Heart right ventricle (tissue), 16 donors: ENCODE measurements at regions not wholly inside any gene's neighbourhood (a gene's known extent, or its start where the extent isn't known, plus 50 kb on each side); places are given as distances from the start of the nearest gene placed in this dataset.

Source experiments
- ATAC-seq, 8 donors: fragments of 200-7000 bp; cut with Tn5 transposase; one replicate each; pipeline ENCODE4 v1.9.1; 2020; ENCODE audit warnings: mild to moderate bottlenecking in 8 of 8, moderate library complexity in 8 of 8, moderate number of reproducible peaks in 1 of 8
- DNase-seq, 2 donors: peaks; one replicate each; pipeline ENCODE4 v3.0.0-alpha.2; 2020
- H3K27ac ChIP-seq, 10 donors: fragments of 200-600 bp; sonication (generic) in 2 of 10; one replicate each; pipeline versions ENCODE4 v1.5.0 to v1.8.0; 2020 to 2022; ENCODE audit warnings: mild to moderate bottlenecking in 3 of 10
- H3K27me3 ChIP-seq, 7 donors: fragments of 200-600 bp; one replicate each; pipeline ENCODE4 v1.8.0; 2021 to 2022; ENCODE audit warnings: mild to moderate bottlenecking in 2 of 7
- H3K36me3 ChIP-seq, 9 donors: fragments of 200-600 bp; sonication (generic) in 1 of 9; one replicate each; pipeline versions ENCODE4 v1.5.0 to v1.8.0; 2020 to 2022; ENCODE audit warnings: mild to moderate bottlenecking in 2 of 9
- H3K4me1 ChIP-seq, 9 donors: fragments of 200-600 bp; sonication (generic) in 1 of 9; one replicate each; pipeline versions ENCODE4 v1.5.0 to v1.8.0; 2020 to 2022; ENCODE audit warnings: mild to moderate bottlenecking in 4 of 9
- H3K4me3 ChIP-seq, 10 donors: fragments of 200-600 bp; sonication (generic) in 2 of 10; one replicate each; pipeline versions ENCODE4 v1.5.0 to v1.8.0; 2020 to 2022; ENCODE audit warnings: mild to moderate bottlenecking in 7 of 10, moderate library complexity in 2 of 10
- H3K9me3 ChIP-seq, 11 donors: fragments of 200-600 bp in 10 of 11; sonication (generic) in 2 of 11; one replicate each; pipeline versions ENCODE4 v1.5.0 to v1.8.0; 2013 to 2022; ENCODE audit warnings: mild to moderate bottlenecking in 2 of 11, control low read depth in 1 of 11, moderate library complexity in 1 of 11
- CTCF ChIP-seq, 9 donors: fragments of 200-600 bp; sonication (generic) in 2 of 9; IDR thresholded peaks; one replicate each; pipeline versions ENCODE4 v1.5.0 to v1.8.0; 2021 to 2022; ENCODE audit warnings: antibody characterized with exemption in 9 of 9, mild to moderate bottlenecking in 5 of 9, moderate library complexity in 1 of 9
- WGBS, 2 donors: extraction: QIAGEN DNeasy Blood & Tissue Kit; methylation state at CpG; one replicate each; pipeline ENCODE4 v1.1.7; 2013; ENCODE audit warnings: inconsistent platforms in 1 of 2; 5-methylcytosine and 5-hydroxymethylcytosine counted together
- intact Hi-C, 10 donors: fragments of 100-400 bp; cut with DNase I; formaldehyde crosslinking; loops; one replicate each; pipeline versions ENCODE4 v1.11.1 to v1.14.2; 2022
- donor health status: Arrhythmogenic right ventricular cardiomyopathy.
- donor health status: ischemic (EF 13 %, LVEDD 7.1; RV severe dilation, severe dysfunction).
- donor health status: healthy with polysubstance abuse.
- donor health status: DM: no; HTN: yes; CAD: no.
- donor health status: DM: no; HTN: no; CAD: no.
- donor health status: ischemic (EF 25% LVEDD 6.9; RV normal size, moderate dysfunction).
- donor health status: ischemic (EF 25% LVEDD 5.7; RV mildly dilated, moderate dysfunction).
- donor health status: healthy.
- donor health status: DM: yes; HTN: yes; CAD: no.
- donor health status: Ischemic cardiomyopathy.
- donor health status: ischemic (EF 35%, LVEDD 5.7; RV mildly dilated, moderate dysfunction).
- donor health status: nonischemic (EF 11% LVEDD 7.7; RV severe dilation, severe dysfunction).
- donor health status: DM: yes; HTN: yes; CAD: no.
- donor health status: PGD.
- donor health status: ischemic (EF 29% LVEDD 5.4; RV normal size, mild dysfunction).
- donor health status: nonischemic (EF 23%, LVEDD 6.1; RV moderate dilation, normal function).

- Histone ChIP-seq H3K9me3 (peaks cover 0 to 12% (median 0%) of the 10 kb centered on the region in 11 donors), H3K4me3 (no peak overlapping the region), H3K27ac (no peak overlapping the region), H3K27me3 (no peaks in the 10 kb centered on the region), H3K4me1 (no peaks in the 10 kb centered on the region), H3K36me3 (no peaks in the 10 kb centered on the region)
- ATAC-seq (no peak), DNase-seq (no peak)
- TF ChIP-seq CTCF (IDR thresholded peaks at IDR 0.05), result no peak
- 23 to 39% methylated on average over 2 of the region's 2 CpGs for WGBS, 2 donors
- intact Hi-C loops, result no loop called here
These were observed 121.7 kb upstream of the KCNIP4 start for GRCh38 chr4:22070256-22070655.

GRCh38 chr4:22063613-22064012 is 115.0 kb upstream of the KCNIP4 start:
- no peak for DNase-seq
- no peak for ATAC-seq

GRCh38 chr4:22062676-22063075 is 114.1 kb upstream of the KCNIP4 start:
- Histone ChIP-seq H3K4me3 (no peak overlapping the region), H3K36me3 (no peaks in the 10 kb centered on the region), H3K9me3 (peaks cover 0 to 4% (median 0%) of the 10 kb centered on the region in 11 donors), H3K27me3 (no peaks in the 10 kb centered on the region), H3K27ac (no peak overlapping the region), H3K4me1 (no peaks in the 10 kb centered on the region)
- no peak for ATAC-seq
- WGBS, 2 donors, result 74 to 82% methylated on average over 3 of the region's 3 CpGs
- intact Hi-C loops, result no loop called here
- no peak for DNase-seq
- TF ChIP-seq CTCF (IDR thresholded peaks at IDR 0.05), result no peak

More at GRCh38 chr4:22063613-22064012, 115.0 kb upstream of the KCNIP4 start:
- Histone ChIP-seq H3K27me3 (no peaks in the 10 kb centered on the region), H3K27ac (no peak overlapping the region), H3K36me3 (no peaks in the 10 kb centered on the region), H3K4me3 (no peak overlapping the region), H3K4me1 (no peaks in the 10 kb centered on the region), H3K9me3 (peaks cover 0 to 4% (median 0%) of the 10 kb centered on the region in 11 donors)
- intact Hi-C loops, result no loop called here
- 76 to 81% methylated on average over 1 of the region's 1 CpG for WGBS, 2 donors
- TF ChIP-seq CTCF (IDR thresholded peaks at IDR 0.05), result no peak

- Histone ChIP-seq H3K4me1 (no peaks in the 10 kb centered on the region), H3K36me3 (no peaks in the 10 kb centered on the region), H3K27me3 (no peaks in the 10 kb centered on the region), H3K27ac (no peak overlapping the region), H3K9me3 (peaks cover 0 to 5% (median 0%) of the 10 kb centered on the region in 11 donors), H3K4me3 (no peak overlapping the region)
- ATAC-seq (no peak), DNase-seq (no peak)
- WGBS, 2 donors, result 70 to 72% methylated on average over 5 of the region's 5 CpGs
- intact Hi-C loops, result no loop called here
- TF ChIP-seq CTCF (IDR thresholded peaks at IDR 0.05), result no peak
These were observed 107.4 kb upstream of the KCNIP4 start for GRCh38 chr4:22055954-22056353.
